ENCODE measurements at regions not wholly inside any gene's neighbourhood (a gene's known extent, or its start where the extent isn't known, plus 50 kb on each side); places are given as distances from the start of the nearest gene placed in this dataset.
"Not testable (repeated sequence)": the region's sequence is repeated elsewhere in the genome, so short reads cannot be mapped to it uniquely, and the experiment has no call there.

DNA sequence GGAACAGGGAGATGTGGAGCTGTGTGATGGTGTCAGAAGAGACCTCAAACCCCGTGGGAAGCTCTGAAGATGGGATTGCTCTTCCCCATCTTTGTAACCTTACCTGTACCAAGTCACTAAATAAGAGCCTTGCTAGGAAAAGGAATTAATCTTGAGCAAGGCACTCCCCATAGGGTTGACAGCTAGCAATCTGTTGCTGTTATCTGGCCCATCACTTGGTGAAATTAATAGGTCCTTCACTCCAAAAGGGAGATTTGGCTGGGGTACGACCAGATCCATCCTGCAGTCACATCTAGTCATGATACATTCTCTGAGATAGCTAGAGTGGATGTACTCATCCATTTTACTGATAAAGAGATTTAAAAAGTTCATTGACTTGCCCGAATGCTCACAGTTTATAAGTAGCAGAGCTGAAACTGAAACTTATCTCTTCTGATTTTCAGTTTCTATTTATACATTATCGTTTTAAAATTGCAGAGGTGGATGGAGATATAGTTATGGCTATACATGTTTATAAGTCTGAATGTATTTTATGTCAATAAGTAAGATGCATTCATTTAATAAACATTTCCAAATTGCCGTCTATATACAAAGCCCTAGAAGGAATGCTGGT is 299.1 kb upstream of the MCTP2 start:
- no peak for DNase-seq

DNA sequence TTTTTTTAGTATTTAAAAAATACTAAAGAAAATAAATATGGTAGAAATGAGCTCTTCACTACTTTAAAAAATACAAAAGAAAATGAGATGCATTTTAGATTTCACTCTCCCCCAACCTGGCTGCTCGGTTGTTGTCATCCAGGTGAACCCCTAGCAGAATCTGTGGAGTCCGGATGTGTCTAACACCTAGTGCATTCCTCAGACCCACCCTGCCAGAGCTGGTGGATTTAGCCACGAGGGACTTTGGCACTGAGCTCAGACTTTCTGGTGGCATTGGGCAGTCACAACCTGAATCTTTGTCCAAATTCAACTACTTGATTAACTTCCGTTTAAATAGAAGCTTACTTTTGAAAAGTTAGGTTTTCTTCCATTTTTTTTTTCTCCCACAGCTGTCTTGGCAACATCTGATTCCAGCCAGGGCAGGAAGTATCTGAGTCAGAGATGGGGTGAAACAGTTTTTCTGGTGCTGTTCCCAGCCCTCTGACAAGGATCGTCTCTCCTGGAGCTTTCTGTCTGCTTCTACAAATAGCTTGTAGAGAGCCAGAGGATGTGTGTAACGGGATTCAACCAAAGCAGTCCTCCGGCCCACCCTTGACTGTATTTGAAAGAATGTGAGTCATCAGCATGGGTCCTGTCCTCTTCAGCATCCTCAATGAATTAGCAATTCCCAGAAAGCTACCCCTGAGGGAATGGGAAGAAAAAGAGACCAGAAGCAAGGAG is 301.8 kb upstream of the MCTP2 start:
- no peak for DNase-seq

GRCh38 chr15:93920204-93920603 is 311.2 kb upstream of the MCTP2 start:
- no peak for DNase-seq

- DNase-seq = not testable (repeated sequence)
Observed at GRCh38 chr15:93918801-93919200, 312.6 kb upstream of the MCTP2 start.

DNA sequence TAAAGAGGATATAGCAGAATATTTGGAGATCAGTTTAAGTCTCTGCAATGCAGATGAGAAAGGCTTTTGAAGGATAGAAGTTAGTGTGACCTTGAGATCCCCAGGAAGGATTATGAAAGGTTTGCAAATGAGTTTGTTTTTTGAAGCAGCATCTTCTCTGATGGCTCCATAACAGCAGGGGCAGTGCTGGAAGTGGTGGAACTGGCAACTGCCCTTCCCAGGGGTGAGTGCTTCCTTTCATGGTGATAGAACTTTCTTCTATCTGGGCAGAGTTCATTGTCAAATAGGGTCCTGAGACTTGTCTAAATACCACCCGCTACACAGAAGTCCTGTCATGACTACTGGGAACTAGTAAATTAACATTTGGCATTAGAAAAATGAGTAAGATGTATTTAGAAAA is 314.2 kb upstream of the MCTP2 start:
- no peak for DNase-seq

DNA sequence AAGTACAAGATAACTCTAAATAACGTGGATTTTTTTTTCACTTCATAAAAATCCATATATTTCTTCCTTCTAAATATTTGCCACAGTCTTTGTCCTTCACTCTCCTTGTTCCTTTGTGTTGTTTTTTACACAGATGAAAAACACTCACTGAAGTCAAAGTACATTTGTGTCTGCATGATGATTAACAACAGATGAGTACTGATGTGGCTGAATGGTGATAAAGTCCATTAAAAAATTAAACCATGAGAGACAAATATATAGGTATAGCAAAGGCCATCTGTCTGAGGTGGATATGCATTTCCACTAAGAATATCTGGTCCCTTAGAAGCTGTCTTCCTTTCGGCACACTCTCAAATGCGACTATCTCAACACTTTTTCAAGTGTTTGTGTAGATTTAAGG is 317.5 kb upstream of the MCTP2 start:
- no peak for DNase-seq

- no peak for DNase-seq
Observed at GRCh38 chr15:93913310-93913709, 318.1 kb upstream of the MCTP2 start.

GRCh38 chr15:93900476-93901400 is 330.6 kb upstream of the MCTP2 start:
- DNase-seq = no peak

- DNase-seq = no peak
Observed at GRCh38 chr15:93899817-93900216, 331.5 kb upstream of the MCTP2 start.

DNA sequence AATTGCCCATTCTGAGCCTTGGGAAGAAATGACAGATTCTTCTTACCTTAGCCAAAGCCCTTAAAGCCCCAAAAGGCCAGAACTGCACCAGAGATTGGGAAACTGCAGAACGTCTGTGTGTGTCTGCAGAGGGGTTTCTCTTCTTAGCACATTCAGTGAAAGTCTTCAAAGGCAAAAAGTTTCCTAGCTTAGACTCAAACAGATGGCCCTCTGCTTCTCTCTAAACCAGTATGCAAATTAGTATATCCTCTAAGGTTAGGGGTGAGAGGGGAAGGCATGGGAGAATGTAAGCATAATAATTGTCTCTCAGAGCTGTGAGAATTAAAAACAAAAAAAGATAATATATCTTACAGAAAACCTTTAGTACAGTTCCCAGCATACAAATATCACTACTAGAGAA is 334.0 kb upstream of the MCTP2 start:
- DNase-seq = no peak

GRCh38 chr15:93895976-93896770 is 335.2 kb upstream of the MCTP2 start:
- no peak for DNase-seq

DNA sequence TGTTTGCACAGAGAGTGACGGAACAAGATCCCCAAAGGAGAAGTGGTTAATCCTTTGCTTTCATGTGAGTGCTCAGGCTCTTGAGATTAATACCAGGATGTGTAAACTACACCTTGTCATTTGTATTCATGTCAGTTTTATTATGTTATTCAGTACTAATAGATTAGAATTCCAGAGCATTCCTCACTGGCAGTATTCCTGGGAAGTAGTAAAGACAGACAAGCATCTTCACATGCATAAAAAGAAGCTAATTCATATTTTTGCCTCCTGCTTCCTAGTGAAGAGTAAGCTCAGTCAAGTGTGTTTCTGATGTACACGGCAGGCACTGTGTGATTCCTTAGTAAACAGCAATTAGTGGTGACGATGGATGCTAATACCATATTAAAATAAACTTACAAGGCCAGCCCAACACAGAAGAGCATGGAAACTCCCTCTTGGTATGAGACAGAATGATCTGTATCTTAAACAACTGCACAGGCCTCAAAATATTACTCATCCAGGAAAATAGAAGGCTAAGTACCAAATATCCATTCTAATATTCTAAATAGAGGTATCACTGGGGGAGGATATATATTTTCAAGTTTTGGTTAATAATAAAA is 336.8 kb upstream of the MCTP2 start:
- DNase-seq = no peak

DNA sequence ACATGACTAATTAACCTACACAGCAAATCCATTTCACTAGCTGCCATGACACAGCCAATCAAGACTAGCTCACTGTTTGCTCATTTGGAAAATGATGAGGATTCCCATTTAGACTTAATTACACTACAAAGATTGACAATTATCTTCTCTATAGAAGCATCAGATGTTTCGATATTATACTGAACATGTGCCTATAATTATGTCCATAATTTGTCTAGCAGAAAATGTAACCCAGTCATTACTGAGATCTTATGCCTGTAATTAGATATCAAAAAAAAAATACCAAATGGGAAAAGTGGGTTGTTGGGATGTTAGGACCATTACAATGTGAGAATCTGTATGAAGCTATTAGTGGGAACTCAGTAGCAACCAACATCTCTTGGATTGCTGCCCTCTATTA is 344.2 kb upstream of the MCTP2 start:
- no peak for DNase-seq

DNA sequence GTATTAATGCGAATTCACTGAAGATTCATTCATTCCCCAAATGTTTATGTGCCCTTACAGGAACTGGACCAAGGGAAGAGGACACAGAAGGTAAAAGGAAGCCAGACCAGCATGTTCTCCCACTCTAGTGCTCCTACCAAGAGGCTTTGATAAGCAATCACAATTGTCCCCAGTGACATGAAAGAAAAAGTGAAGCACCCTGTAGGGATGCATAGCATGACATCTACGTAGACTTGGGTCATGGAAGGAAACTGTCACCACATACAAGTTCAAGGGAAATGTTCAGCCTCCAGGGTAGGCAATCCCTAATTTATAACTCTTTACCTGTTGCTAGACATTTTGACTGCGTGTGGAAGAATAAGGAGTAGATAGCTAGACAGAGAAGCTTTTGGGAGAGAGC is 348.6 kb upstream of the MCTP2 start:
- DNase-seq = no peak

- no peak for DNase-seq
Observed at GRCh38 chr15:93882141-93882540, 349.2 kb upstream of the MCTP2 start.

- no peak for DNase-seq
Observed at GRCh38 chr15:93881310-93881709, 350.1 kb upstream of the MCTP2 start.

DNA sequence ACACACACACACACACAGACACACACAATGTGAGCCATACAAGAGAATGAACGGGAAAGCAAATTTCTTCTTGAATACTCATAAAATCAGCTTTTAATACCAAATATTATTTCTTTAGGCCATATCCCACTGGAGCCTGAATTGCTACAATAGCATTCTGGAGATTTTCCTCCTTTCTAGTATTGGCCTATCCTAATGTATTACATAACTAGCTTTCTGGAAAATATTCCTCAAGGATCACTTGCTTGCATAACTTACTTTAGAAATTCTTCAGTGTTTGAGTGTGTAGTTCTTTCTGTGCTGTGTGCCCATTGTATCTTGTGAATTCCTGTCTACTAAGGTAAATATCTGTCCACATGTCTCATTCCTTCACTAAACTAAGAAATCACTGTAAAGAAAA is 351.0 kb upstream of the MCTP2 start:
- DNase-seq = no peak

DNA sequence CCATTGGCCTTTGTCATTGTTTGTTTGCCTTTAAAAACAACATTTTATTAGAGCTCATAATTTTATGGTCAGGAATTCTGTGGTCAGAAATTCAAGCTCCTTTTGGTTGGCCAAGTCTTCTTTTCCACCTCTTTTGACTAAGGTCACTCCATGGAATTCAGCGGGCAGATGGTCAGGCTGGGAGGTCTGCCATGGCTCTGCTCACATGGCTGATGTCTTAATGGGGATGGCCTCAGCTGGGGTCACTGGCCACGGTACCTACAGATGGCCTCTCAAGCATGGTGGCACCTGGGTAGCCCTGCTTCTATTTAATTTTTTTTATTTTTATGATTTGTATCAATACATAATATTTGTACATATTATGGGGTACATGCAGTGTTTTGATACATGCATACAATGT is 360.8 kb upstream of the MCTP2 start:
- DNase-seq = no peak

DNA sequence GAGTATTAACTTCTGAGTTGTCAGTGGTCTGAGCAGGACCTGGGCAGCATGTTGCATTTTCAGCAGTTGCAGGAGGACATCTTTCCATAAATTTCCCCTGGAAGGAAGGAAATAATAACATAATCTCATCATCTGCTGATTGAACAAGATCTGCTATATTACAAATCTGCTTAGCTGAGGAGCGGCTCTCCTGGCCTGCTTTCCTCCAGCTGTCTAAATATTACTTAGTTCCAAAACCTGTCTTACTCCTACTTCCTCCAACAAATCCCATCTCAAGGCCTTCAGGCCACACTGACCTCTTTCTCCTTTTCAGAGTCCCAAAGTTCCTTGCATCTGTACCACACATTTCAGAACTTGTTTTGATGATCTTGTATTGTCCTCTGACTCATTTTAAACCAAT is 364.4 kb upstream of the MCTP2 start:
- DNase-seq = no peak

- DNase-seq = no peak
Observed at GRCh38 chr15:93866476-93866875, 364.9 kb upstream of the MCTP2 start.

DNA sequence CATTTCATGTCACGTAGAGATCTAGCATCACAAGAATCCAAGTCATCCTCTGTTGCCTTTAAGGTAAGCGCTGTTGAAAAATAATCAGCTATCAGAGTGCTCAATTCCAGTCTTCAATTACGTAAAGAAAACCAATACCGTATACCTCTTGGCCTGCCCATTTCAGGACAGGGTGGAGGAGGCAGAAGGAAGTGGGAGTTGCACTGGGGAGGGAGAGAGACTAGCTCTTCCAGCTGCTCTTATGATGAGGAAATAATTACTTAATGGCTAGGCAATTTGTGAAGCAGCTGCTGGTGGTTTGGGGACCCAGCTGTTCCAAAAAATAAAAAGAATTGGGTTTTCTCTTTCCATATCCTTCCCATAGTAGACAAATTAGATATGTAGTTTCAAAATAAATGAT is 365.8 kb upstream of the MCTP2 start:
- DNase-seq = no peak

DNA sequence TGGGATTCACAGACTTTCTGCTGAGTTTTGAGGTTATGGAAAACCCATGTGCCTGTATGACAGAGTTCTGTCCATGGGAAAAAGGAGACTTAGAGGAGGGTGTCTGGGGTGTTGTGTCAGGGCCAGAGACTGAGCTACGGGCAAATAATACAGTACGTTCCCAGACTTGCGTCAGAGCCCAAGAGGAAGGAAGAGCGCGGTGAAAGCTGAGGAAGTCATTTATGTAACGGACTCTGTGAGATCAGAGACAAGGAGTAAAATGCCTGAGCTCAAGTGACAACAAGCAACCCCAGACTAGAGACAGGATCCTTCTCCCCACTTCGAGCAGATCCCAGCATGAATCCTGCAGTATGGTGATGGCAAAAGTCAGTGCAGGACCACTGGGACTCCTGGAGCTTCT is 368.6 kb upstream of the MCTP2 start:
- no peak for DNase-seq

Data from NCI-H1436 (cell line).